OCI-LY1 (cell line): ENCODE measurements at regions not wholly inside any gene's neighbourhood (a gene's known extent, or its start where the extent isn't known, plus 50 kb on each side); places are given as distances from the start of the nearest gene placed in this dataset.

Experiments
- H2AFZ ChIP-seq: fragments of 200-600 bp; sonication (generic), shearing (Covaris generic); 2 replicates; pipeline ENCODE4 v1.6.0; 2014; ENCODE audit warnings: antibody characterized with exemption, mild to moderate bottlenecking, low read length
- H3F3A ChIP-seq: fragments of 200-600 bp; sonication (generic), shearing (Covaris generic); 2 replicates; pipeline ENCODE4 v1.6.0; 2014; ENCODE audit warnings: mild to moderate bottlenecking, antibody characterized with exemption, low read length, moderate library complexity; ENCODE audit not compliant: insufficient read depth
- H3K27ac ChIP-seq: fragments of 200-600 bp; sonication (generic); 2 replicates; pipeline ENCODE4 v1.5.1; 2014; ENCODE audit warnings: low read length, mixed run types, mild to moderate bottlenecking, low read depth; ENCODE audit not compliant: poor library complexity, severe bottlenecking
- H3K27me3 ChIP-seq: fragments of 200-600 bp; sonication (generic); 2 replicates; pipeline ENCODE4 v1.6.0; 2014; ENCODE audit warnings: antibody characterized with exemption, mild to moderate bottlenecking, low read length, moderate library complexity; ENCODE audit not compliant: insufficient read depth
- H3K36me3 ChIP-seq: fragments of 200-600 bp; sonication (generic); 2 replicates; pipeline ENCODE4 v1.6.1; 2014; ENCODE audit warnings: mild to moderate bottlenecking, antibody characterized with exemption, low read length, moderate library complexity, mixed read lengths; ENCODE audit not compliant: insufficient read depth
- H3K4me1 ChIP-seq: fragments of 200-600 bp; sonication (generic); 2 replicates; pipeline ENCODE4 v1.5.1; 2014; ENCODE audit warnings: mild to moderate bottlenecking, low read length, moderate library complexity; ENCODE audit not compliant: insufficient read depth, severe bottlenecking
- H3K4me2 ChIP-seq: fragments of 200-600 bp; sonication (generic), shearing (Covaris generic); 2 replicates; pipeline ENCODE4 v1.6.1; 2014; ENCODE audit warnings: low read length
- H3K4me3 ChIP-seq: fragments of 200-600 bp; sonication (generic); 2 replicates; pipeline ENCODE4 v1.5.1; 2014; ENCODE audit warnings: low read length, low read depth, mild to moderate bottlenecking, mixed read lengths; ENCODE audit not compliant: poor library complexity, severe bottlenecking
- H3K79me2 ChIP-seq: fragments of 200-600 bp; shearing (Covaris generic); 2 replicates; pipeline ENCODE4 v1.6.1; 2016; ENCODE audit warnings: mixed run types, low read length, mixed read lengths; ENCODE audit not compliant: insufficient read depth
- H3K9ac ChIP-seq: fragments of 200-600 bp; sonication (generic), shearing (Covaris generic); 2 replicates; pipeline ENCODE4 v1.6.1; 2014; ENCODE audit warnings: mild to moderate bottlenecking, low read length, mixed read lengths
- H3K9me2 ChIP-seq: fragments of 200-600 bp; sonication (generic), shearing (Covaris generic); 2 replicates; pipeline ENCODE4 v1.6.1; 2014; ENCODE audit warnings: low read depth, mild to moderate bottlenecking, low read length, mixed read lengths
- H3K9me3 ChIP-seq: fragments of 200-600 bp; shearing (Covaris generic); 2 replicates; pipeline ENCODE4 v1.6.1; 2014; ENCODE audit warnings: low read length, mixed read lengths
- H4K20me1 ChIP-seq: fragments of 200-600 bp; sonication (generic), shearing (Covaris generic); 2 replicates; pipeline ENCODE4 v1.6.0; 2016; ENCODE audit warnings: mild to moderate bottlenecking, low read length; ENCODE audit not compliant: insufficient read depth
- EZH2 ChIP-seq: fragments of 200-600 bp; sonication (generic), shearing (Covaris generic); IDR thresholded peaks from 2 replicates; pipeline ENCODE4 v1.8.0; 2017; ENCODE audit warnings: borderline replicate concordance, mixed run types, mild to moderate bottlenecking, antibody characterized with exemption, low read length, moderate library complexity, mixed read lengths
- TF ChIP-seq, protein P1 (sequence below): fragments of 200-600 bp; sonication (generic), shearing (Covaris generic); IDR thresholded peaks from 2 replicates; pipeline ENCODE4 v1.5.1; 2017; ENCODE audit warnings: mild to moderate bottlenecking, antibody characterized with exemption, low read length, moderate library complexity, mixed read lengths

- Histone ChIP-seq H3K4me1 (no peaks in the 10 kb centered on the region), H3K4me3 (no peak overlapping the region), H3K4me2 (no peak overlapping the region), H3K9me2 (no peaks in the 10 kb centered on the region), H3K27me3 (no peaks in the 10 kb centered on the region), H3K79me2 (no peaks in the 10 kb centered on the region), H4K20me1 (no peaks in the 10 kb centered on the region), H3K9ac (no peak overlapping the region), H2AFZ (no peak overlapping the region), H3K27ac (no peak overlapping the region), H3K9me3 (no peaks in the 10 kb centered on the region), H3F3A (no peaks in the 10 kb centered on the region), H3K36me3 (no peaks in the 10 kb centered on the region)
- TF ChIP-seq, protein P1, sequence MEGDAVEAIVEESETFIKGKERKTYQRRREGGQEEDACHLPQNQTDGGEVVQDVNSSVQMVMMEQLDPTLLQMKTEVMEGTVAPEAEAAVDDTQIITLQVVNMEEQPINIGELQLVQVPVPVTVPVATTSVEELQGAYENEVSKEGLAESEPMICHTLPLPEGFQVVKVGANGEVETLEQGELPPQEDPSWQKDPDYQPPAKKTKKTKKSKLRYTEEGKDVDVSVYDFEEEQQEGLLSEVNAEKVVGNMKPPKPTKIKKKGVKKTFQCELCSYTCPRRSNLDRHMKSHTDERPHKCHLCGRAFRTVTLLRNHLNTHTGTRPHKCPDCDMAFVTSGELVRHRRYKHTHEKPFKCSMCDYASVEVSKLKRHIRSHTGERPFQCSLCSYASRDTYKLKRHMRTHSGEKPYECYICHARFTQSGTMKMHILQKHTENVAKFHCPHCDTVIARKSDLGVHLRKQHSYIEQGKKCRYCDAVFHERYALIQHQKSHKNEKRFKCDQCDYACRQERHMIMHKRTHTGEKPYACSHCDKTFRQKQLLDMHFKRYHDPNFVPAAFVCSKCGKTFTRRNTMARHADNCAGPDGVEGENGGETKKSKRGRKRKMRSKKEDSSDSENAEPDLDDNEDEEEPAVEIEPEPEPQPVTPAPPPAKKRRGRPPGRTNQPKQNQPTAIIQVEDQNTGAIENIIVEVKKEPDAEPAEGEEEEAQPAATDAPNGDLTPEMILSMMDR = peak; percentile 6; the same call in 1 of the 2 replicates
- TF ChIP-seq EZH2 = no peak
Measured at GRCh38 chrY:21073079-21073478, 317.2 kb downstream of the RPS4Y2 start.

DNA sequence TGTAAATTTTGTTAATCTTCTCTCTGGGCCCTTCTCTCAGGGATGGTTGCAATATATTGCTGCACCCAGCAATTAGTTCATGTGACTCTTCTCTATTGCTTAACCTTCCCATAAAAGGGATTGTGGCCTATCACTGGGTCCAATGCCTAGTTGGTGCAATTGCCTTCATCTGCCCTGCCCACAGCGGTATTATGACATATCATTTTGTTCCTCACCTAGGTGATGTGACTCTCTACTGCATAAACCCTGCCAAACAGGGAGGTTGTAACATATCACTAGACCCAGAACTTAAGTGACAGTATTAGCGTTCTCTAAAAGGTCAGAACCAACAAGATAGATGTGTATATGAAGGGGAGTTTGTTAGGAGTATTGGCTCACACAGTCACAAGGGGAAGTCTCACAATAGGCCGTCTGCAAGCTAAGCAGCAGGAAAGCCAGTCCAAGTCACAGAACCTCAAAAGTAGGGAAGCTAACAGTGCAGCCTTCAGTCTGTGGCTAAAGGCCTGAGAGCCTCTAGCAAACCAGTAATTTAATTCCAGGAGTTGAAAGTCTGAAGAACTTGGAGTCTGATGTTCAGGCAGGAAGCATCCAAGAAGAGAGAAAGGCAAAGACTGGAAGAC is 317.8 kb downstream of the RPS4Y2 start:
- Histone ChIP-seq H4K20me1 (no peaks in the 10 kb centered on the region), H3K9me3 (no peaks in the 10 kb centered on the region), H3K4me3 (no peak overlapping the region), H3K9ac (no peak overlapping the region), H3K9me2 (no peaks in the 10 kb centered on the region), H3K27me3 (no peaks in the 10 kb centered on the region), H3F3A (no peaks in the 10 kb centered on the region), H3K27ac (no peak overlapping the region), H3K36me3 (no peaks in the 10 kb centered on the region), H3K4me2 (no peak overlapping the region), H3K79me2 (no peaks in the 10 kb centered on the region), H2AFZ (no peak overlapping the region), H3K4me1 (no peaks in the 10 kb centered on the region)
- TF ChIP-seq, protein P1 = no peak

GRCh38 chrY:21075658-21076057 is 319.8 kb downstream of the RPS4Y2 start:
- Histone ChIP-seq H3K36me3 (no peaks in the 10 kb centered on the region), H3K9ac (no peak overlapping the region), H3K79me2 (no peaks in the 10 kb centered on the region), H3K9me2 (no peaks in the 10 kb centered on the region), H3K4me2 (no peak overlapping the region), H4K20me1 (no peaks in the 10 kb centered on the region), H2AFZ (no peak overlapping the region), H3K9me3 (no peaks in the 10 kb centered on the region), H3K27me3 (no peaks in the 10 kb centered on the region), H3F3A (no peaks in the 10 kb centered on the region), H3K4me1 (no peaks in the 10 kb centered on the region), H3K4me3 (no peak overlapping the region), H3K27ac (no peak overlapping the region)
- no peak for TF ChIP-seq EZH2
- TF ChIP-seq, protein P1 = no peak
